Right lobe of liver (tissue), 6 donors: ENCODE measurements at regions not wholly inside any gene's neighbourhood (a gene's known extent, or its start where the extent isn't known, plus 50 kb on each side); places are given as distances from the start of the nearest gene placed in this dataset.

Experiments
- ATAC-seq, 4 donors: fragments of 200-7000 bp; cut with Tn5 transposase; one replicate each; pipeline ENCODE4 v1.9.1; 2020; ENCODE audit warnings: mild to moderate bottlenecking in 4 of 4, moderate library complexity in 4 of 4
- DNase-seq, 3 donors: peaks; one replicate each; pipeline ENCODE4 v3.0.0-alpha.2; 2020
- H3K27ac ChIP-seq, 3 donors: fragments of 200-600 bp; one replicate each; pipeline ENCODE4 v1.8.0; 2022
- H3K27me3 ChIP-seq, 2 donors: fragments of 200-600 bp; one replicate each; pipeline ENCODE4 v1.8.0; 2022
- H3K36me3 ChIP-seq, 4 donors: fragments of 200-600 bp; sonication (generic) in 1 of 4; one replicate each; pipeline versions ENCODE4 v1.5.1 to v1.8.0; 2017 to 2022; ENCODE audit warnings: control low read depth in 1 of 4
- H3K4me1 ChIP-seq, 4 donors: fragments of 200-600 bp; sonication (generic) in 1 of 4; one replicate each; pipeline versions ENCODE4 v1.5.1 to v1.8.0; 2017 to 2022; ENCODE audit warnings: control low read depth in 1 of 4
- H3K4me3 ChIP-seq, 3 donors: fragments of 200-600 bp; one replicate each; pipeline ENCODE4 v1.8.0; 2022
- H3K9me3 ChIP-seq, 4 donors: fragments of 200-600 bp; sonication (generic) in 1 of 4; one replicate each; pipeline versions ENCODE4 v1.5.1 to v1.8.0; 2017 to 2022; ENCODE audit warnings: control low read depth in 1 of 4
- CTCF ChIP-seq, 4 donors: fragments of 200-600 bp in 3 of 4; fragments of 450-650 bp in 1 of 4; IDR thresholded peaks; one replicate each; pipeline versions ENCODE4 v1.5.1 to v1.8.0; 2016 to 2022; ENCODE audit warnings: antibody characterized with exemption in 4 of 4, mild to moderate bottlenecking in 2 of 4
- POLR2A ChIP-seq: fragments of 450-650 bp; IDR thresholded peaks from one replicate; pipeline ENCODE4 v1.6.1; 2017; ENCODE audit warnings: antibody characterized with exemption, mild to moderate bottlenecking
- WGBS: methylation state at CpG from one replicate; pipeline ENCODE4 v1.1.6; 2018; ENCODE audit warnings: low coverage, low lambda C conversion rate; ENCODE audit not compliant: insufficient coverage; ENCODE audit errors: missing lambda C conversion rate; 5-methylcytosine and 5-hydroxymethylcytosine counted together
- intact Hi-C, 2 donors: fragments of 100-400 bp; cut with DNase I; formaldehyde crosslinking; loops; one replicate each; pipeline versions ENCODE4 v1.11.2 to v1.14.1; 2022
- donor health status: DM: no; HTN: yes; CAD: no.
- donor health status: DM: no; HTN: no; CAD: no.
- donor health status: DM: no; HTN: no; CAD: no.
- donor health status: DM: no; HTN: yes; CAD: no.
- donor health status: DM: no; HTN: yes; CAD: no.

DNA sequence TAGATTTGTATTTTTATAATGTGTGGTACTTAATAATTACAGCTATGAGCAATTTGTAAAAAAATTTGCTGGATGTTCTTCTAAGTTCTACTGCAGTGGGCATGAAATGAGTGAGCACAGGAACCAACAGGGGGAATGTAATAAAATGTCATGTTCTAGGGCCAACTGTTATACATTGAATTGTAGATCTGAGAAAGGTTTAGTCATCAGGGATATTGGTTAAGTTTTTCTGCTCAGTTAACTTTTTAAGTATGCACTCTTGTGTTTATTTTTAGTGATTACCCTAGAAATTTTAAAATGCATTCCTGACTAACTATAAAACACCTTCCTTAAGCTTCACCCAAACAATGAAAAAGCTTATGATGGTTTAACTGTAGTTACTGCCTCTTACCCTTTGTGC, 101.8 kb downstream of the CAND1 start:
- Histone ChIP-seq H3K4me3 (no peak overlapping the region), H3K4me1 (no peaks in the 10 kb centered on the region), H3K36me3 (no peaks in the 10 kb centered on the region), H3K9me3 (no peaks in the 10 kb centered on the region), H3K27ac (no peak overlapping the region), H3K27me3 (no peaks in the 10 kb centered on the region)
- intact Hi-C loops = no loop called here
- TF ChIP-seq POLR2A = no peak
- no peak for TF ChIP-seq CTCF (IDR thresholded peaks at IDR 0.05)
- DNase-seq = no peak
- no peak for ATAC-seq

- Histone ChIP-seq H3K27me3 (no peaks in the 10 kb centered on the region), H3K27ac (no peak overlapping the region), H3K36me3 (no peaks in the 10 kb centered on the region), H3K4me3 (no peak overlapping the region), H3K4me1 (no peaks in the 10 kb centered on the region), H3K9me3 (no peaks in the 10 kb centered on the region)
- DNase-seq (no peak), ATAC-seq (no peak)
- intact Hi-C loops = no loop called here
- no peak for TF ChIP-seq CTCF (IDR thresholded peaks at IDR 0.05)
- no peak for TF ChIP-seq POLR2A
- 79% methylated on average over 4 of the region's 4 CpGs for WGBS
Measured at GRCh38 chr12:67377021-67377420, 107.9 kb downstream of the CAND1 start.

- H3K36me3 ChIP-seq = no peaks in the 10 kb centered on the region
- no peak for DNase-seq
- no peak overlapping the region for H3K27ac ChIP-seq
- 78% methylated on average over 4 of the region's 4 CpGs for WGBS
- no peaks in the 10 kb centered on the region for H3K27me3 ChIP-seq
- no peaks in the 10 kb centered on the region for H3K9me3 ChIP-seq
- H3K4me1 ChIP-seq = no peaks in the 10 kb centered on the region
- intact Hi-C loops = no loop called here
- TF ChIP-seq POLR2A = no peak
- TF ChIP-seq CTCF (IDR thresholded peaks at IDR 0.05) = no peak
- ATAC-seq = no peak
- H3K4me3 ChIP-seq = no peak overlapping the region
Measured at GRCh38 chr12:67377541-67377940, 108.4 kb downstream of the CAND1 start.

DNA sequence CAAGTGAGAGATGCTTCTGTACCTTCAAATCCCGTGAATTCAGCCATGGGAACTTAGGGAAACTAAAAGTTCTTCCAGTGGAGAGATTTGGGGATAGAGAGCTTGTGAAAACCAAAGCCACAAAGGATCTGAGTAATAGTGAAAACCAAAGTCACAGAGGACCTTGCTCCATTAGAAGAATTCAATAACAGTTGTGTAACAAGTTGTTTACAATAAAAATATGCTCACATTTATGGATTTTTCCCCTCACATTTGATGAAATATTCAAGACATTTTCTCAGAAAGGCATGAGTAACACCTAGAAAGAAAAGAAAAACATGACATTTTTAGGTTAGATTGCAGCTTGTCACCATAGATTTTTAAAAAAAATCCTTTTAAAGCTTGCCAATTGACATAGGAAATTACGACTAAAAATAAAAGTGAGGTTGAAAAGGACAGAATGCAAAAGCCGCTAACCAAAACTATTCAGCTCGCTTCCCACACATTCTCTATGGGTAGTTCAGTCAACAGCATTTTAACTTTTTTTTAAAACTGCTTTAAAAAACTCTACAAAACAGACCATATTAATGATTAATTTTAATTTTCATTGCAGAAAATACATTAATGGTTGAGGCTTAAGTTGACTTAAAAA, 113.2 kb downstream of the CAND1 start:
- Histone ChIP-seq H3K36me3 (no peaks in the 10 kb centered on the region), H3K4me1 (no peaks in the 10 kb centered on the region), H3K27me3 (no peaks in the 10 kb centered on the region), H3K9me3 (no peaks in the 10 kb centered on the region), H3K27ac (no peak overlapping the region), H3K4me3 (no peak overlapping the region)
- no peak for DNase-seq
- 52% methylated on average over 4 of the region's 4 CpGs for WGBS
- TF ChIP-seq CTCF (IDR thresholded peaks at IDR 0.05) = no peak
- TF ChIP-seq POLR2A = no peak
- no peak for ATAC-seq
- intact Hi-C loops = no loop called here
